Fibroblast of lung (primary cell): ENCODE measurements at regions not wholly inside any gene's neighbourhood (a gene's known extent, or its start where the extent isn't known, plus 50 kb on each side); places are given as distances from the start of the nearest gene placed in this dataset.

ENCODE experiments used
- EZH2 ChIP-seq: IDR thresholded peaks from 2 replicates; pipeline ENCODE4 v1.5.1; 2012; ENCODE audit warnings: low read length, control low read depth, mild to moderate bottlenecking; ENCODE audit errors: missing control alignments
- TF ChIP-seq, protein P1 (sequence below), 2 donors: IDR thresholded peaks in 1 of 2; conservative IDR thresholded peaks in 1 of 2; 1 replicate in 1 of 2; 2 replicates in 1 of 2; pipeline ENCODE4 v1.5.1; 2011 to 2012; ENCODE audit warnings: low read length in 2 of 2, control low read depth in 1 of 2, inconsistent platforms in 1 of 2, low read depth in 1 of 2, mild to moderate bottlenecking in 1 of 2

DNA sequence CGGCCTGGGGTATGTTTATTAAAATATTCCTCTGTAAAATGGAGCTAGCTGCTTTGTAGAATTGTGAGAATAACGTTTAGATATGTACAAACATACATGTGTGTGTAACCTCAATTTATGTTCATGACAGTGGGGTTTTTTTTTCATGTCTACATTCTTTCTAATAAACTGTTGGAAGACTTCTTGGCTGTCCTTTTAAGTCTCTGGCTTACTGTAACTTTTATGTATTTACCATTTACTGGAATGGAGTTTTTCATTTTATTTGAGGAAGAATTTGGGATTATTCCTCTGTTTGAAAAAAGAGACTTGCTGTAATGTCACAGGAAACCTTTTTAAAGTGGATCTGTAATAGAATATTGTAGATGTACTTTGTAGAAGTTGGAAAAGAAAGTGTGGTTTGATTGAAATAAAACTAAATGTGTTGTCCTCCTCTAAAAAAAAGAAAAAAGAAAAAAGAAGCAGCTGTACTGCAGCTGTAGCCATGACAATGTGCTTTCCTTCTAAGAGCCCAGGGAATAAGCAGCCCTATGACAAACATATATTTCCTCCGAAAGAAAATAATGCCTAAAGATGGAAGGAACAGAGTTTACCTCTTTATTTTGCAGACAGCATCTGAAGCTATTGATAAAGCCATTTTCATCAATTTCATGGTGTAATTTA lies 71.2 kb upstream of the FREM1 start:
- TF ChIP-seq, protein P1, sequence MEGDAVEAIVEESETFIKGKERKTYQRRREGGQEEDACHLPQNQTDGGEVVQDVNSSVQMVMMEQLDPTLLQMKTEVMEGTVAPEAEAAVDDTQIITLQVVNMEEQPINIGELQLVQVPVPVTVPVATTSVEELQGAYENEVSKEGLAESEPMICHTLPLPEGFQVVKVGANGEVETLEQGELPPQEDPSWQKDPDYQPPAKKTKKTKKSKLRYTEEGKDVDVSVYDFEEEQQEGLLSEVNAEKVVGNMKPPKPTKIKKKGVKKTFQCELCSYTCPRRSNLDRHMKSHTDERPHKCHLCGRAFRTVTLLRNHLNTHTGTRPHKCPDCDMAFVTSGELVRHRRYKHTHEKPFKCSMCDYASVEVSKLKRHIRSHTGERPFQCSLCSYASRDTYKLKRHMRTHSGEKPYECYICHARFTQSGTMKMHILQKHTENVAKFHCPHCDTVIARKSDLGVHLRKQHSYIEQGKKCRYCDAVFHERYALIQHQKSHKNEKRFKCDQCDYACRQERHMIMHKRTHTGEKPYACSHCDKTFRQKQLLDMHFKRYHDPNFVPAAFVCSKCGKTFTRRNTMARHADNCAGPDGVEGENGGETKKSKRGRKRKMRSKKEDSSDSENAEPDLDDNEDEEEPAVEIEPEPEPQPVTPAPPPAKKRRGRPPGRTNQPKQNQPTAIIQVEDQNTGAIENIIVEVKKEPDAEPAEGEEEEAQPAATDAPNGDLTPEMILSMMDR (conservative IDR thresholded peaks at IDR 0.05 in 1 of 2, IDR thresholded peaks at IDR 0.05 in 1 of 2; ENCODE audit: low read depth in 1 of 2, low read length in 2 of 2): no peak
- no peak for TF ChIP-seq EZH2
